HG03066 (cell line): ENCODE measurements at regions not wholly inside any gene's neighbourhood (a gene's known extent, or its start where the extent isn't known, plus 50 kb on each side); places are given as distances from the start of the nearest gene placed in this dataset.
"Not testable (repeated sequence)": the region's sequence is repeated elsewhere in the genome, so short reads cannot be mapped to it uniquely, and the experiment has no call there.

ENCODE experiments used
- ATAC-seq: cut with Tn5 transposase; IDR thresholded peaks from one replicate; pipeline ENCODE4 v1.9.1; 2021; ENCODE audit warnings: low read depth; ENCODE audit not compliant: unreplicated experiment

GRCh38 chr4:156553659-156554058, 417.9 kb downstream of the PDGFC start:
- ATAC-seq, result no peak

GRCh38 chr4:156547891-156548290, 423.7 kb downstream of the PDGFC start:
- ATAC-seq, result no peak

DNA sequence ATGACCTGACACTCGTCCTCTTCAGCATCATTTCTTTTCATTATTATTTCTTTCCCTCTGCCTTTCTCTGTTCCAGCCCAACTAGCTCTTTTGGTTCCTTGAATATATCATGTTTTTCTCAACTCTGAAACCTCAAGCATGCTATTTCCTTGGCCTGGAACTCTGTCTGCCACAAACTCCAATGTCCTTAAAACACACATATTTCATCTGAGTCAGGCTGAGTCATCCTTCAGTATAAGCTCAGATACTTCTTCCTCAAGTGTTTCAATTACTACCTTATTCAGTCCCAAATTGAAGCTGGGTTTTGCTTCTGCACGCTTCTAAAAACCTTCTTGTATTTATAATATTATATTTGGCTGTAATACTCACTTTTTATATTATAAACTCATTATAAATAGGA, 424.2 kb downstream of the PDGFC start:
- ATAC-seq, result no peak

- ATAC-seq, result no peak
Measured at GRCh38 chr4:156545003-156545785, 426.4 kb downstream of the PDGFC start.

- no peak for ATAC-seq
Measured at GRCh38 chr4:156539376-156539775, 432.2 kb downstream of the PDGFC start.

- ATAC-seq, result no peak
Measured at GRCh38 chr4:156538651-156539257, 432.8 kb downstream of the PDGFC start.

- ATAC-seq, result no peak
Measured at GRCh38 chr4:156538210-156538609, 433.4 kb downstream of the PDGFC start.

DNA sequence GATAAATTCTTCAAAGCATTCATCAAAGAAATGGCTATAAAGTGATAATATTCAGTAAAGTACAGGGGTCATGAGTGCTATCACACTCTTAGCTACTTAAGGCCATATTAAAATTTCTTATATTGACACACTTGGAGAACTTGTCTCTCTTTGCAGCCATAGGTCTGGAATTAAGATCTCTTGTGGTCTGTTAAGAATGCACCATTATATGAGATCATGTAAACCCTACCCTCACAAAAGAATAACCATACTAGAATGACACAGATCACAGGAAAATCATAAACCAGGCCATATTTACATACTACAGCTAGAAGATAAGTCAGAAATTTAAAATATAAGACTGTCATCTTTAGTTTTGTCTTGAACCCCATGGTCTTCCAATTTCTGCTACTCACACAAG, 434.3 kb downstream of the PDGFC start:
- no peak for ATAC-seq

GRCh38 chr4:156536661-156537060, 434.9 kb downstream of the PDGFC start:
- no peak for ATAC-seq

DNA sequence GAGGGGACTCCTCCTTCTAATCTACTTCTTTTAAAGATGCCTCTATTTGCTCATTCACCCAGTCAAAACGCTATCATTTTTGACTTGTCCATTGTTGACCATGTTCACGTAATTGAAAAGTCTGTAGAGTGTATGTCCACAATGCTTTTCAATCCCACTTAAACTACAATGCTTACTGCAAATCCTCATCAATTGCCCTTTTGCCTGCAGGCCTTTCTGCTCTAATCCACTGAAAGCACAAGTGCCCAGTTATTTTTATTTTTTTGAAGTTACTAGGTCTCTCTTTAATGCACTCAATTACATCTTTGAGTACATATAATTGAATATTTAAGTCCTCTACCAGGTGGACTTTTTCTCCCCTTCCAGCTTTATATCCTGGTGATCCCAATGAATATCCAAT, 437.4 kb downstream of the PDGFC start:
- ATAC-seq, result no peak

- no peak for ATAC-seq
Measured at GRCh38 chr4:156528216-156528615, 443.4 kb downstream of the PDGFC start.

GRCh38 chr4:156527237-156527993, 444.2 kb downstream of the PDGFC start:
- no peak for ATAC-seq

- no peak for ATAC-seq
Measured at GRCh38 chr4:156523991-156524390, 447.6 kb downstream of the PDGFC start.

DNA sequence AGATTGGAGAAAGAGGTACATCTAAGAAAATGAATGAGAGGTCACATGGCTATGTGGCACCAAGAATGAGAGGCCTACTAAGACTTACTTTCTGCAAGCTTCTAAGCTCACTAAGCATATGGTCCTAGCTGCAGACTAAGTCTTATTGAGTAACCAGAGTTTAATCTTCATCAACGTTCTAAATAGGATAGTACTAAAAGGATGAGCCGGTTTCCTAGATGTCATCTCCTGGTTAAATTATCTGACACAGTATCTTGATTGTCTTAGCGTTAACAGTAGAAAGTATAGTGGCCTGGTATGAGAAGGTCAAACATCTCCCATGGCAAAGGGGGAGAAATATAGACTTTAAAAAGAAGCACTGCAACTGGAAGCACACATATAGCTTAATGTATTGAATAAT, 448.1 kb downstream of the PDGFC start:
- ATAC-seq, result no peak

DNA sequence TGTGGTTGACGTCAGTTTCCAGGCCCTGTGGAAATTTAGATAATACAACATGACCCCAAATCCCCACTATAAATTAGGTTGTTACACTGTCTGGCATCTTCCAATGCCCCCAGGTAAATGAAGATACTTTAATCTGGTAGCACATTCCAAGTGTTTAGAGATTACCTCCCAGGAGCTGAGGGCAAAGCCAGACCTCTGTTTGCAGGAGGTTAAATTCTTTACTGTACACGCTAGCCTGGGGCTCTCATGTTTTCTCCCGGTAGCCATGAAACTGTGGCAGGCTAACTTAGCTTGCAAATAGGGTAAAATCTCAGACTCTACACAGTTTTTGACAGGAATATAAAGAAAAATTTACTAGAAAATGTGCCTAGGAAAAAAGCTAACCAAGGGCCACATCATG, 450.0 kb downstream of the PDGFC start:
- ATAC-seq, result no peak

GRCh38 chr4:156517956-156518355, 453.6 kb downstream of the PDGFC start:
- ATAC-seq, result no peak

DNA sequence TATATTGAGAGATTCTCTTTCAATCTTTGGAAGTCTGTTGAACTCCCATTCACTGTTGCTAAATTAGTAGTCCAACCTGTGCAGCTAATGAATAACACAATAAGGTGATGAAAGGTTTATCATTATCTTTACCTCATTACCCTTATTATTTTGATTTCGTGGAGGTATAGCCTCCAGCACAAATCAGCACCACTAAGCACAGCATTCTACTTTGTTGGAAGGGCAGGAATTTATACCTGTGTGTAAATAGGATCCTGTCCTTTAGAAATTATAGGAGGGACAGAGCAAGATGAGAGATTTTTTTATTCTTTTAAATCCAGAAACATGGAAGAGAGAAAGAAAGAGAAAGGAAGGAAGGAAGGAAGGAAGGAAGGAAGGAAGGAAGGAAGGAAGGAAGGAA, 454.1 kb downstream of the PDGFC start:
- no peak for ATAC-seq

DNA sequence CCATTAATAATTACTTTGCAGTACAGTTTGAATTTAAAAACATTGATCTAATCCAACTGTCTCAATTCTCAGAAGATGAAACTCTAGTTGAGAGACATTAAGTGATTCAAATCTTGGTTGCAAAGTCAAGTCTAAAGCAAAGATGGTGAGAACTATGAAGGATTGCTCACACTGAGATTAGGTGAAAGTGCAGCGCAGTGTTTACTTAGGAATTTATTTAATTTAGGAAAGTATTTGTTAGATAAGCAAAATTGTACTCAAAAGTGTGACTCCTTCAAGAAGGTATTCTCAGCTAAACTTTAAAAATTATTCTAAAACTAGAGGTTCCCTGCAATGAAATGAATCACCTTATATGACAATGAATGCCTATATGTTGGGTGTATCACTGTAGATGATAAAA, 454.9 kb downstream of the PDGFC start:
- no peak for ATAC-seq

- ATAC-seq, result no peak
Measured at GRCh38 chr4:156515295-156515694, 456.3 kb downstream of the PDGFC start.

DNA sequence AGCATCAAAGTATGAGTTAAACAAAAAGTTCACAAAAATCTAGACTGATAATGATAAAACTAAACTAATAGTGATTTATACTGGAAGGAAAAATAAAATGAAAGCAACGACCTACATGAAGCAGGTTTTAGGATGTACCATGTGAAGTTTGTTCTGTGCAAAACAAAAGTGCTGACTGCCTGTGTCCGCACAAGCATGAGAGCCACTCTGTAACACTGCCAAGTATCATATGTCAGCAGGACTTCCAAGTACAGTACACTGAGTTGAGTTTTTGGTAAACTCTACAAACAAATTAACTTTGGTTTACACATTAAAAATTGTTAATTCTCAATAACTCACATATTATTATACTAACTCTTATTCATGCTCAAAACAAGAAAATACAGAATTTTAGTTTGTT, 459.0 kb downstream of the PDGFC start:
- ATAC-seq, result no peak

GRCh38 chr4:156509921-156510320, 461.7 kb downstream of the PDGFC start:
- ATAC-seq, result not testable (repeated sequence)
